Right lobe of liver (tissue), 4 donors: ENCODE measurements at regions not wholly inside any gene's neighbourhood (a gene's known extent, or its start where the extent isn't known, plus 50 kb on each side); places are given as distances from the start of the nearest gene placed in this dataset.

ENCODE experiments used
- CTCF ChIP-seq, 4 donors: fragments of 200-600 bp in 3 of 4; fragments of 450-650 bp in 1 of 4; IDR thresholded peaks; one replicate each; pipeline versions ENCODE4 v1.5.1 to v1.8.0; 2016 to 2022; ENCODE audit warnings: antibody characterized with exemption in 4 of 4, mild to moderate bottlenecking in 2 of 4
- POLR2A ChIP-seq: fragments of 450-650 bp; IDR thresholded peaks from one replicate; pipeline ENCODE4 v1.6.1; 2017; ENCODE audit warnings: antibody characterized with exemption, mild to moderate bottlenecking
- donor health status: DM: no; HTN: no; CAD: no.
- donor health status: DM: no; HTN: no; CAD: no.
- donor health status: DM: no; HTN: yes; CAD: no.

DNA sequence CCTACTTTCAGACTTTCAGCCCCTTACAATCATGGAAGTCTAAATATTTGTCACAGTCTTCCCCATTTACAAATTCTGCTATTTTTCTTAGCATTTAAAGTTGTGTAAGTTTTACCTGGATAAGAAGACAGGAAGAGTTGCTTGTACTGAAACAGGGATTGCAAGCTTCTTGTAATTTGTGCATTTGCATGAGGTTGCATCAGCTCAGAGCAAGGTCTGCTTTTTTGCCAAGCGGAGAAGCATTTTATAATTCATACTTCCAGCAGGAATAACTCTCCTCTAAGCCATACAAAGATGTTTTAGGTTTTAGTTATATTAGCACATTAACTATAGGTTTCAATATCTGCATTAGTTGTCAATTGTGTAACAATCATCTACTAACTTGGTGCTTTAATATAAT is 922.0 kb upstream of the PABPC4L start:
- TF ChIP-seq CTCF (IDR thresholded peaks at IDR 0.05) (no peak), POLR2A (no peak)
